H9 (cell line): ENCODE measurements at regions not wholly inside any gene's neighbourhood (a gene's known extent, or its start where the extent isn't known, plus 50 kb on each side); places are given as distances from the start of the nearest gene placed in this dataset.

Source experiments
- DNase-seq: peaks from one replicate; pipeline ENCODE4 v3.0.0-alpha.2; 2017
- H2AFZ ChIP-seq: one replicate; pipeline ENCODE4 v1.6.1; 2013; ENCODE audit warnings: mild to moderate bottlenecking, low read length, control low read depth, moderate library complexity
- H2AK5ac ChIP-seq: 2 replicates; pipeline ENCODE4 v1.6.1; 2013; ENCODE audit warnings: low read length, control low read depth, mixed read lengths; ENCODE audit not compliant: insufficient read length
- H2BK120ac ChIP-seq: one replicate; pipeline ENCODE4 v1.6.1; 2013; ENCODE audit warnings: low read depth, mild to moderate bottlenecking, low read length, control low read depth, inconsistent platforms; ENCODE audit not compliant: poor library complexity, severe bottlenecking
- H2BK12ac ChIP-seq: 2 replicates; pipeline ENCODE4 v1.6.1; 2013; ENCODE audit warnings: low read length, control low read depth, mixed read lengths, low read depth; ENCODE audit not compliant: insufficient read length
- H2BK15ac ChIP-seq: 2 replicates; pipeline ENCODE4 v1.6.1; 2013; ENCODE audit warnings: low read depth, low read length, control low read depth
- H2BK20ac ChIP-seq: one replicate; pipeline ENCODE4 v1.6.1; 2013; ENCODE audit warnings: low read depth, mild to moderate bottlenecking, low read length, control low read depth, inconsistent platforms; ENCODE audit not compliant: poor library complexity, severe bottlenecking
- H2BK5ac ChIP-seq: 2 replicates; pipeline ENCODE4 v1.6.1; 2013; ENCODE audit warnings: low read length, control low read depth, mixed read lengths; ENCODE audit not compliant: insufficient read length
- H3K14ac ChIP-seq: 2 replicates; pipeline ENCODE4 v1.6.1; 2013; ENCODE audit warnings: low read length, control low read depth; ENCODE audit not compliant: insufficient read depth
- H3K18ac ChIP-seq: 2 replicates; pipeline ENCODE4 v1.6.1; 2013; ENCODE audit warnings: low read depth, mild to moderate bottlenecking, mixed read lengths, low read length, control low read depth; ENCODE audit not compliant: insufficient read length
- H3K23ac ChIP-seq: 2 replicates; pipeline ENCODE4 v1.6.1; 2013; ENCODE audit warnings: low read length, control low read depth, mixed read lengths, low read depth; ENCODE audit not compliant: insufficient read length
- H3K23me2 ChIP-seq: 2 replicates; pipeline ENCODE4 v1.6.1; 2013; ENCODE audit warnings: low read depth, mild to moderate bottlenecking, mixed read lengths, low read length, control low read depth; ENCODE audit not compliant: insufficient read length, poor library complexity, severe bottlenecking
- H3K27ac ChIP-seq: 2 replicates; pipeline ENCODE4 v1.5.1; 2013; ENCODE audit warnings: low read length, control low read depth, mixed read lengths, low read depth; ENCODE audit not compliant: insufficient read length
- H3K27me3 ChIP-seq: 2 replicates; pipeline ENCODE4 v1.6.1; 2013; ENCODE audit warnings: low read length, control low read depth, inconsistent platforms; ENCODE audit not compliant: insufficient read depth
- H3K4ac ChIP-seq: 2 replicates; pipeline ENCODE4 v1.6.1; 2013; ENCODE audit warnings: low read depth, mild to moderate bottlenecking, control low read depth, inconsistent platforms, low read length, moderate library complexity
- H3K4me1 ChIP-seq: 2 replicates; pipeline ENCODE4 v1.6.1; 2013; ENCODE audit warnings: low read length, control low read depth, inconsistent platforms; ENCODE audit not compliant: insufficient read depth
- H3K4me2 ChIP-seq: 2 replicates; pipeline ENCODE4 v1.6.1; 2013; ENCODE audit warnings: low read length, control low read depth, mixed read lengths; ENCODE audit not compliant: insufficient read length, insufficient read depth
- H3K56ac ChIP-seq: 2 replicates; pipeline ENCODE4 v1.6.1; 2013; ENCODE audit warnings: low read depth, mild to moderate bottlenecking, mixed read lengths, low read length, control low read depth; ENCODE audit not compliant: insufficient read length
- H3K79me1 ChIP-seq: 2 replicates; pipeline ENCODE4 v1.6.1; 2013; ENCODE audit warnings: low read depth, mild to moderate bottlenecking, moderate library complexity, low read length, control low read depth, inconsistent platforms; ENCODE audit not compliant: insufficient read depth, poor library complexity, severe bottlenecking
- H3K79me2 ChIP-seq: 2 replicates; pipeline ENCODE4 v1.6.1; 2013; ENCODE audit warnings: low read length, control low read depth, inconsistent platforms; ENCODE audit not compliant: insufficient read depth
- H3K9ac ChIP-seq: 2 replicates; pipeline ENCODE4 v1.6.1; 2013; ENCODE audit warnings: low read length, control low read depth, mixed read lengths; ENCODE audit not compliant: insufficient read length; ENCODE audit errors: extremely low read depth
- H3K9me3 ChIP-seq: one replicate; pipeline ENCODE4 v1.6.1; 2013; ENCODE audit warnings: low read depth, low read length, inconsistent platforms; ENCODE audit not compliant: control insufficient read depth
- H3T11ph ChIP-seq: one replicate; pipeline ENCODE4 v1.6.1; 2013; ENCODE audit warnings: mild to moderate bottlenecking, low read length, control low read depth, inconsistent platforms
- H4K20me1 ChIP-seq: one replicate; pipeline ENCODE4 v1.6.1; 2013; ENCODE audit not compliant: control insufficient read depth, insufficient read length, insufficient read depth
- H4K5ac ChIP-seq: 2 replicates; pipeline ENCODE4 v1.6.1; 2013; ENCODE audit warnings: low read depth, mild to moderate bottlenecking, mixed read lengths, low read length, control low read depth; ENCODE audit not compliant: insufficient read length
- H4K8ac ChIP-seq: replicated peaks from 2 replicates; pipeline ENCODE4 v1.6.1; 2013; ENCODE audit warnings: low read length, control low read depth, mixed read lengths, low read depth; ENCODE audit not compliant: insufficient read length
- H4K91ac ChIP-seq: 2 replicates; pipeline ENCODE4 v1.6.1; 2013; ENCODE audit warnings: low read depth, mild to moderate bottlenecking, moderate library complexity, mixed read lengths, low read length, control low read depth; ENCODE audit not compliant: insufficient read length
- H3K27ac Mint-ChIP-seq, 3 experiments: 2 replicates in 2 of 3; 3 replicates in 1 of 3; pipeline ENCODE4 v1.8.0; 2020 to 2021; ENCODE audit warnings: mixed read lengths in 3 of 3, mild to moderate bottlenecking in 1 of 3, moderate library complexity in 1 of 3
- H3K27me3 Mint-ChIP-seq: 2 replicates; pipeline ENCODE4 v1.8.0; 2021; ENCODE audit warnings: low read depth, mild to moderate bottlenecking, moderate library complexity, mixed read lengths
- H3K36me3 Mint-ChIP-seq, 3 experiments: 2 replicates in 2 of 3; 3 replicates in 1 of 3; pipeline ENCODE4 v1.8.0; 2020 to 2021; ENCODE audit warnings: low read depth in 3 of 3, mixed read lengths in 3 of 3; ENCODE audit not compliant: insufficient read depth in 1 of 3
- H3K4me1 Mint-ChIP-seq, 2 experiments: 2 replicates each; pipeline ENCODE4 v1.8.0; 2020; ENCODE audit warnings: mixed read lengths in 2 of 2
- H3K4me3 Mint-ChIP-seq, 2 experiments: 2 replicates in 1 of 2; 3 replicates in 1 of 2; pipeline ENCODE4 v1.8.0; 2020 to 2021; ENCODE audit warnings: mild to moderate bottlenecking in 2 of 2, mixed read lengths in 2 of 2, moderate library complexity in 1 of 2
- H3K9me3 Mint-ChIP-seq, 2 experiments: 2 replicates in 1 of 2; 3 replicates in 1 of 2; pipeline ENCODE4 v1.8.0; 2020; ENCODE audit warnings: mild to moderate bottlenecking in 2 of 2, mixed read lengths in 2 of 2, moderate library complexity in 1 of 2
- CTCF ChIP-seq: fragments of 200-600 bp; sonication (generic); conservative IDR thresholded peaks from 3 replicates; pipeline ENCODE4 v1.8.0; 2021; ENCODE audit warnings: antibody characterized with exemption, mild to moderate bottlenecking
- WGBS: extraction: QIAGEN DNeasy Blood & Tissue Kit; methylation state at CpG from one replicate; pipeline ENCODE4 v1.1.7; 2013; ENCODE audit warnings: missing lambda C conversion rate, low lambda C conversion rate, mixed read lengths; ENCODE audit not compliant: insufficient read length; ENCODE audit errors: extremely low coverage; 5-methylcytosine and 5-hydroxymethylcytosine counted together

DNA sequence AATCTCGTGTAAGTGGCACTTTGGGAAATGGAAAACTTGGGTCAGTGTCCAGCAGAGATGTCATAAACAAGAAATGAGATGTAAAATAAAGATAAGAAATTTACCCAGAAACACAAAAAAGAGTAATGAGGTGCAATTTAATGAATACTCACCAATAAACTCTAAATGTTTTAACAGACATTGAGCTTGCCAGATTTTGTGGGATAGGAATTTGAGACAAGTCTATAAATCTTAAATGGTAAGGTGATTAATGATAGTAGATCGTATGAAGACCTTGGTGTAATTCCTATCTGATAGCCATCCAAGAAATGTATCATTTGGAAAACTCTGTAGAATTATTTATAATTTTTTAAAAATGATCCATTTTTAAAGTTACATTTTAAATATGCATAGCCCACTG is 682.4 kb downstream of the MAT2B start:
- Histone ChIP-seq H3K79me2 (no peaks in the 10 kb centered on the region), H3K18ac (no peak overlapping the region), H2AK5ac (no peak overlapping the region), H2BK15ac (no peak overlapping the region), H3K4ac (no peak overlapping the region), H3K79me1 (no peaks in the 10 kb centered on the region), H3K9me3 (no peaks in the 10 kb centered on the region), H2BK120ac (no peak overlapping the region), H4K20me1 (no peaks in the 10 kb centered on the region), H3K27me3 (no peaks in the 10 kb centered on the region), H3K23ac (no peak overlapping the region), H3K9ac (no peak overlapping the region), H3K4me2 (no peak overlapping the region), H2BK20ac (no peak overlapping the region), H3T11ph (no peak overlapping the region), H3K23me2 (no peaks in the 10 kb centered on the region), H3K56ac (no peak overlapping the region), H4K5ac (no peak overlapping the region), H2BK5ac (no peak overlapping the region), H3K14ac (no peak overlapping the region), H4K91ac (no peak overlapping the region), H2AFZ (no peak overlapping the region), H3K27ac (no peak overlapping the region), H4K8ac (no peak overlapping the region), H2BK12ac (no peak overlapping the region), H3K4me1 (peaks cover 7% of the 10 kb centered on the region; the same call in 1 of the 2 replicates)
- H3K4me1 Mint-ChIP-seq = peaks cover 36 to 41% of the 10 kb centered on the region in 2 experiments
- TF ChIP-seq CTCF = no peak
- no peaks in the 10 kb centered on the region for H3K27me3 Mint-ChIP-seq
- H3K36me3 Mint-ChIP-seq = no peaks in the 10 kb centered on the region
- H3K27ac Mint-ChIP-seq = peak overlapping the region in 1 of 3 experiments; percentile 68; a peak in 2 of 7 replicates
- no peak overlapping the region; a peak in 1 of 5 replicates for H3K4me3 Mint-ChIP-seq
- no peak for DNase-seq
- no CpG with 5 or more reads among the region's 2 CpGs for WGBS
- no peaks in the 10 kb centered on the region for H3K9me3 Mint-ChIP-seq
